Stimulated activated CD4-positive, alpha-beta T cell treated with anti-CD3 and anti-CD28 coated beads, Interleukin-2, amount 100 ng/mL, for 48 hours (primary cell): ENCODE measurements at regions not wholly inside any gene's neighbourhood (a gene's known extent, or its start where the extent isn't known, plus 50 kb on each side); places are given as distances from the start of the nearest gene placed in this dataset.

ENCODE experiments used
- DNase-seq, 2 donors: peaks; one replicate each; pipeline ENCODE4 v3.0.0-alpha.2; 2020

DNA sequence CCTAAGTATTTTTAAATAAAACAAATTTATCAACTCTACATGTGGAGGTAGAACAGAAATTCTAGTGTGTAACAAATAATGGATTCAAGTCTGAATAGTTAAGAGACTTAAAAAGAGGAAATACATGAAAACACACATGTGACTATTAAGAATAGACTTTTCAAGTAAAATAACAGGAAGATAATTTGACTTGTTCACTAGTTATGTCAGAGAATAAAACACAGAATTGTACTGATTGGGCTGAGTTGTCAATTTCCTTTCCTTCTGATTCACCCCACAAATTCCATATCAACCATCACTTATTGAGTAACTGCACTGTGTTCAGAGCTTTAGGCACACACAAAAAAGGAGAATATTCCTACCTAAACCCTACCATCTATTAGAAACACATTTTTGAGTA is 557.2 kb downstream of the TUSC7 start:
- DNase-seq, result no peak

DNA sequence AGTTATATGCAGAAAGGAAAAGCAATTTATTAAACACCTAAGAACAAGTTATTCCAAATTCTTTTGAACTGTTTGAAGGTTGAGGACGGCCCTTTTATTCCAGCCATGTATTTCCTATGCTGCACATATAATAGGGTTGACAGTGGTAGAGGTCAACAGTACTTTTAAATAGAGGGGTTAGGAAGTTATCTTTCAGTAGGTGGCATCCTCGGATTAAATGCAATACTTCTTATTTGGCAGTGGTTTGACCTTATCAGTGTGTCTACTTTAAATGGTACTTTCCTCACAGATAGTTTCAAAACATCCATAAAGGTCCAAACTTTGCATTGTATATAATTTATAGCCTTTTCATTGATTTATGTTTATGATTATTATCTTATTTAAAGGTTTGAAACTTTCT is 558.7 kb downstream of the TUSC7 start:
- DNase-seq, result no peak

- DNase-seq, result no peak
These were observed 562.7 kb downstream of the TUSC7 start for GRCh38 chr3:117272274-117272673.

DNA sequence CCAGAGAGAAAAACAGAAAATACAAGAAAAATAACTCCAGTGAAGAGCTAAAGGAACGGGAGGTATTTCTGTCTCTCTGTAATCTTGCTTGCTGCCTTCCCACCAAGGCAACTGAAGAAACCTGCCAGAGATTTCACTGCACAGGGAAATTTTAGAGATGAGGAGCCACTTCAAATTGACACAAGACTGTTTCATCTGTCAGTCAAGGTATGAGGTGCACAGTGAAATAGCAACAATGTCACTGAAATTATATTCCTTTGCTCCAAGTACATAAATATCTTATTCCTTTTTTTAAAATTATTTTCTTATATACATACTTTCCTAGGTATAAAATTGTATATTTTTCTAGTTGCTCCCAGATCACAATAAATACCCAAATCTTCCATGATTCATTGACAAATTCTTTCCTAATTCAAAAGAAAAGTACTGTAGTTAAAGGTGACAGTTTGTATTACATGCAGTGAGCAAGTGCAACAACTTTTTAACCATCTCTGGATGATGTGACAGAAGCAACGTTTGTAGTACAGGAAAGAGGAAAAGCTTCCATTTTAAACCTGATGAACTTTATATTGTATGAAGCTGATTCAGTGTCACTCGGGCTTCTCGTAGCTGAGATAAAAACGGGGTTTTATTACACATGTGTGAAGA is 563.4 kb downstream of the TUSC7 start:
- DNase-seq, result no peak

DNA sequence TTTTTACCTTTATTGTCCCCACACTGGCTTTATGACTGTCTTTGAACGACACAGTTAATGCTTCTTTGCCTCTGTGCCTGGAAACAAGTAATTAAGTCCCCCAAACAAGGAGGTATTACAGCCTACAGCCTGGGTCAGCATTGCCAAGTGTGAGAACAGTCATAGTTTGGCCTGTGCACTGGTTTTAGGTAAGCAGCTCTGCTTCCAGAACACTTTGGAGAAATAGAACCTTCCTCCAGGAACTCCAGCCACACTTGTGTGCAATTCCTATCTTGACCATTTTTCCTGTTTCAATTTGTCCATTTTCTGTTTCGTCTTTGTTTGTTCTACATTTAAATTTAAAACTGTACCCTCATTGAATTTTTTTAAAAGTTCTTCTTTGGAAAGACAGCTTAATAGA is 568.2 kb downstream of the TUSC7 start:
- DNase-seq, result no peak

DNA sequence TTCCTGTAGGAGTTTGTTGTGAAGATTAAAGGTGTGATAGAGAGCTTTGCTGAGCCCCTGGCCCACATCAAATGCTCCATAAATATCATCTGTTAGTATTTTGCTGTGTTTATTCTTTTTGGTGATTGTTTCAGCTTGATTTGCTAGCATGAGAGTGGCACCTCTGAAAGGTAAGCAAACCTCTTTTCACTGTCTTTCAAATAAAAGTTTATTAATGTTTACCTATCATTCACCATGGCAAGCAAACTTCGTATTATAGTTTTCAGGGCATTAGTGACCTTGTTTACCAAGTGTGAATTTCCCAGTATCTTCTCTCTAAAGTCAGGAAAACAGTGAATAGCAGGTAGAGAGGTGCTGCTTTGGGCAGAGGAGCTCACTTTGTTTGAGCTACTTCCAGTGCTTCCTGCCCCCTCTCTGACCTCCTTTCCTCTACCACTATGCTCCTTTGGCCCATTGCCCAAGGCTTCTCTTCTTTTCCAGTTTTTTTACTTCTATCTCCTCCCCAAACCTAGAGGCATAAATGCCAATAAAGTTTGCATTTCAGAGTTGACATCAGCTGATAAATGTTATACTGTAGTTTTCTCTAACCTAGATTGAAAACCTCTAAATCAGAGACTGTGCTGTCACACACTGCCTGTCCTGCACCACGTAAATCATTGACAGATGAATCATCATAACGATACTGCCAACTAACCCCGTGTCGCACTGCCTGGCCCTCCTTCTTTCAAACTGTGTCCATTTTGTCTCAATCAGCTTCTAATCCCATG is 569.0 kb downstream of the TUSC7 start:
- no peak for DNase-seq

- DNase-seq, result no peak
These were observed 571.8 kb downstream of the TUSC7 start for GRCh38 chr3:117281371-117281770.

DNA sequence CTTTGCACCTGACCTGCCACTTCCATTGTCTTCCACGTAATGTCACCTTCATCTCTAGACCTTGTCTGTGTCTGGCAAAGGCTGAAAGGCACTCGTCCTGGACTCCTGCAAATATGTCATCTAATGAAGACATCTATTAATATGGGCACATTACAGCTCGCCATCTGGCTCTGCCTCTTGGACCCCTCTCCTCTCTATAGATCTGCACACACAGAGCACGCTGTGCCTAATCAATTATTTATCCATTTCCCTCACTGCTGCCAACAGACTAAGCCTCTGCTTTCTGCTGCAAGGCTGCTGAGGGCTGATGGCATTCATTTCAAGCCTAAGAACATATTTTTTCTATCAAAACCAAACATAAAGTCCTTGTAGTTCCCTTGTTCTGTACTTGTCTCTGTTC is 573.0 kb downstream of the TUSC7 start:
- no peak for DNase-seq

- no peak for DNase-seq
These were observed 576.2 kb downstream of the TUSC7 start for GRCh38 chr3:117285737-117286136.

- no peak for DNase-seq
These were observed 576.9 kb downstream of the TUSC7 start for GRCh38 chr3:117286488-117286887.

GRCh38 chr3:117287602-117288001 is 578.0 kb downstream of the TUSC7 start:
- no peak for DNase-seq

DNA sequence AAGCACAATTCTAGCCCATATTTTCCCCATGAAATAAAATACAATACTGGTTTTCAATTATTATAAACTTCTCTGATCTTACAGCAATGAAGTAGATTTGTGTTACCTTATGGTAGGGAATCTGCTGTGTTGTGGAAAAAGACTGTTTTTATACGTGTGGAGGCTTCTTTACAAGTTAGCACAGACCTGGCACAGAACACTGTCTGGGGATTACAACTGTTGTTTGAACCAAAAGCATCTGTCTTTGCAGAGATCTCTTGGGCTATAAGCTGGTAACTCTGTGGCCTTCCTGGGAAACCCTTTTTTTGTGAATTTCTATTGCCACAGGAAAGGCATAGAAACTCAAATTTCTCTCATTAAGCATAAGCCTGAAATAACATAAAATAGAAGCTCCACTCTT is 581.9 kb downstream of the TUSC7 start:
- no peak for DNase-seq

DNA sequence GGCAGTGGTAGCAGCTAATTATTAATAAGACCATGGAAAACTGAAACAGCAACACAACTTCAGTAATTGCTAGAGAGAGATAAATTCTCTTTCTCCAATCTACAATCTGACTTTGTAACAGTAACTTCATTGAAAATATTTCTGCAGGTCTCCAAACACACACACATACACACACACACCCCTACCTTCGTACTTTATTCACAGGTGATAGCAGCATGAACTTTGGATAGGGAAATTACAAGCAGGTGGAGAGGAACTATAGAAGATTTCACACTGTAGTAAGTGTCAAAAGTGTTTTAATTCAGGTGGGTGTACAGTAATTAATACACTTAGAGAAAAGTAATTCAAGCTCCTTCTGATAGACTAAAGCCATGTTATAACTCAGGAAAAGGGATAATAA is 587.5 kb downstream of the TUSC7 start:
- no peak for DNase-seq

- DNase-seq, result no peak
These were observed 588.0 kb downstream of the TUSC7 start for GRCh38 chr3:117297541-117297940.

- DNase-seq, result no peak
These were observed 588.7 kb downstream of the TUSC7 start for GRCh38 chr3:117298273-117298672.

GRCh38 chr3:117302428-117302827 is 592.8 kb downstream of the TUSC7 start:
- DNase-seq, result no peak

DNA sequence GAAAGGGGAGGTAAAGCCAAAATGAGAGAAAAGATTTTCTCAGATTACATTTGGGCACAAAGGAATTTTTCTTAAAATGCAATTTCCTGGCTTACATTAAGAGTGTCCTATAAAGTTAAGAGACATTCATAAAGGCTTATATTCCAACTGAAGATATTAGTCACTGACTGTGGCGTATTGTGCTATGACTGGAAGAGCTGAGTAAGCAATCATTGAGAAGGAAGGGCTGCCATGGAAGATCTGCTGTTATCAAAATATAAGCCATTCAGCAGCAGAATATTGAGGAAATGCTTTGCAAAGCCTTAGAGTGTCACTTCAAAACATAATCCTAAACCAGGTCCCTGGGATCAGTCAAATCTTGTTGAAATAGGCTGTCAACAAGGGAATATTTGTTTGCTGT is 593.9 kb downstream of the TUSC7 start:
- no peak for DNase-seq

DNA sequence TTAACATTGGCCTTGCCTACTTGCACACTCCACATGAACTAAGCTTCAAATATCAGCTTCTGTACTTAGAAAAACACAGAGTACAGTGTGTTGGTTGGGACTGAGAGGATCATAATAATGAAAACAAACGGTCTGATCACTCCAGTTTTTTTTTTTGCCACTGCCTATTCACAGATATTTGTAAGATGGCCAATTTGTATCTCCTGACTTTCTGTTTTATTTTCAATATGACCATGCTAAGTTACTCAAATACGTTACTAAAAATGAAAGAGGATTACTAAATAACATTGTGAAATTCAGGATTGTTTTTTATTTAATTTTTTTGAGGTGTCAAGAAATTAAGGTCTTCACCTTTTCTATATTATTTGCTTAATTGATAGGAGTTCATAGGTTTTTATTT is 595.1 kb downstream of the TUSC7 start:
- DNase-seq, result no peak

GRCh38 chr3:117305681-117306080 is 596.1 kb downstream of the TUSC7 start:
- DNase-seq, result no peak

- no peak for DNase-seq
These were observed 596.7 kb downstream of the TUSC7 start for GRCh38 chr3:117306299-117306698.

GRCh38 chr3:117308353-117308752 is 598.8 kb downstream of the TUSC7 start:
- no peak for DNase-seq

DNA sequence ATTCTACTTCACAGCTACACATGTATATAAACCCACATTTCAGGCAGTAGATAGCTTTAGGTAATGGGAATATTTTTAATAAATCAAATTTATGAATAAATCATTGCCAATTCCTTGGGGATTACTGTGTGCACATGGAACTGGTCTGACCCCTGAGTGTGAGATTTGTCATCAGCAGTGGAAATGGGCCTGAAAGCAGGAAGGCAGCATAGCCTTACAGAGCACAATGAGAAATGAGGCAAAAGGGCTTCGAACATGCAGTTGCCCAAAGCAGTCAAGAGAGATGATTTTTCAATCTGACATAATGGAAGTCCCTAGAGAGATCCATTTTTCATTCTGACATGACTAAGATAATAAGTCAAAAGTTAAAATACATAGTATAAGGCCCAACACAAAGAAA is 599.2 kb downstream of the TUSC7 start:
- DNase-seq, result no peak

GRCh38 chr3:117310536-117310935 is 601.0 kb downstream of the TUSC7 start:
- no peak for DNase-seq

DNA sequence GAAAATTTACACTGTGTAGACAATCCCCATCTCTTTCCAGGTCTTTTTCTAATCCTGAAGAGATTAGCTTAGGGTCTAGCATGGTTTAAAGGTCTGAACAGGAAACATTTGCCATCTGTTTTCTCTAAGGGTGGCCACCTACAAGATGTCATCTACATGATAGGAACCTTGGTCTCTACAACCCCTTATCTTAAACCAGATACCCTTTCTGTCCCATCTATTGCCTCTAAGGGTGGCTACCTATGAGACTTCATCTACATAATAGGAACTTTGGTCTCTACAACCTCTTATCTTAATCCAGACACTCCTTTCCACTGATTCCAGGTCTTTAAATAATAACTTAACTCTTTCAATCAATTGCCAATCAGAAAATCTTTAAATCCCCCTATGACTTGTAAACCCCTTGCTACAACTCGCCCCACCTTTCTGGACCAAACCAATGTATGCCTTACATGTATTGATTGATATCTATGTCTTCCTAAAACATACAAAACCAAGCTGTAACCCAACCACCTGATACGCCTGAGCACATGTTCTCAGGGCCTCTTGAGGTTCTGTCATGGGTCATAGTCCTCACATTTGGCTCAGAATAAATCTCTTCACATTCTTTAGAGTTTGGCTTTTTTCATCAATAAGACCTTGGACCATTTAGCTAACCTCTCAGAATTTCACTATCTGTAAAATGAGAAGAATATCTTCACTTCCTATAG is 605.0 kb downstream of the TUSC7 start:
- no peak for DNase-seq
